PC-3 (cell line): ENCODE measurements at regions not wholly inside any gene's neighbourhood (a gene's known extent, or its start where the extent isn't known, plus 50 kb on each side); places are given as distances from the start of the nearest gene placed in this dataset.

ENCODE experiments used
- ATAC-seq: fragments of 200-7000 bp; cut with Tn5 transposase; 2 replicates; pipeline ENCODE4 v1.9.1; 2020; ENCODE audit warnings: mild to moderate bottlenecking, moderate library complexity
- BruUV-seq: library from RNA; stranded (reverse); fragments of 400-500 nt; replicated peaks from 2 replicates; lab custom pipeline; 2021; lab: Mats Ljungman, UMichigan
- CTCF ChIA-PET: fragments of 300-600 bp; sonication (Branson Sonifier 250); formaldehyde crosslinking; loops from one replicate; lab custom pipeline; 2022; ENCODE audit warnings: antibody characterized with exemption; lab: Charles Lee
- POLR2A ChIA-PET: fragments of 300-600 bp; sonication (Branson Sonifier 250); formaldehyde crosslinking; loops from one replicate; lab custom pipeline; 2022; ENCODE audit warnings: antibody characterized with exemption; ENCODE audit not compliant: unreplicated experiment; lab: Charles Lee
- DNase-seq: peaks from one replicate; pipeline ENCODE4 v3.0.0-alpha.2; 2015
- H2AFZ ChIP-seq: fragments of 300-600 bp; sonication (generic); 2 replicates; pipeline ENCODE4 v1.6.0; 2016; ENCODE audit warnings: antibody characterized with exemption, low read length
- H3F3A ChIP-seq: fragments of 300-600 bp; sonication (generic); one replicate; pipeline ENCODE4 v1.6.0; 2017; ENCODE audit warnings: antibody characterized with exemption, low read length, control low read depth, mild to moderate bottlenecking; ENCODE audit not compliant: unreplicated experiment
- H3K27ac ChIP-seq: fragments of 300-600 bp; sonication (generic); 2 replicates; pipeline ENCODE4 v1.5.1; 2016; ENCODE audit warnings: mild to moderate bottlenecking, low read length
- H3K27me3 ChIP-seq: fragments of 300-600 bp; sonication (generic); 2 replicates; pipeline ENCODE4 v1.6.1; 2016; ENCODE audit warnings: low read length, mixed read lengths
- H3K36me3 ChIP-seq: fragments of 300-600 bp; sonication (generic); 2 replicates; pipeline ENCODE4 v1.6.1; 2016; ENCODE audit warnings: low read depth, mixed run types, low read length, mixed read lengths
- H3K4me1 ChIP-seq: fragments of 300-600 bp; sonication (generic); 2 replicates; pipeline ENCODE4 v1.5.1; 2016; ENCODE audit warnings: low read length; ENCODE audit not compliant: insufficient read depth
- H3K4me2 ChIP-seq: fragments of 300-600 bp; sonication (generic); 2 replicates; pipeline ENCODE4 v1.6.0; 2016; ENCODE audit warnings: low read length
- H3K4me3 ChIP-seq: fragments of 300-600 bp; sonication (generic); 2 replicates; pipeline ENCODE4 v1.5.1; 2016; ENCODE audit warnings: mild to moderate bottlenecking, low read length, mixed read lengths
- H3K79me2 ChIP-seq: fragments of 300-600 bp; sonication (generic); 2 replicates; pipeline ENCODE4 v1.6.1; 2017; ENCODE audit warnings: low read length, mixed read lengths
- H3K9ac ChIP-seq: fragments of 300-600 bp; sonication (generic); 2 replicates; pipeline ENCODE4 v1.6.0; 2016; ENCODE audit warnings: mild to moderate bottlenecking, low read length
- H3K9me2 ChIP-seq: fragments of 300-600 bp; sonication (generic); replicated peaks from 2 replicates; pipeline ENCODE4 v1.6.1; 2016; ENCODE audit warnings: mixed run types, low read length, mixed read lengths
- H3K9me3 ChIP-seq: fragments of 300-600 bp; sonication (generic); 2 replicates; pipeline ENCODE4 v1.6.1; 2016; ENCODE audit warnings: low read length, mixed read lengths
- H4K20me1 ChIP-seq: fragments of 300-600 bp; sonication (generic); 2 replicates; pipeline ENCODE4 v1.6.1; 2016; ENCODE audit warnings: low read length, mixed read lengths
- EZH2 ChIP-seq: fragments of 300-600 bp; sonication (generic); IDR thresholded peaks from one replicate; pipeline ENCODE4 v1.6.1; 2017; ENCODE audit warnings: antibody characterized with exemption, mild to moderate bottlenecking, low read length; ENCODE audit not compliant: unreplicated experiment
- EZH2phosphoT487 ChIP-seq: fragments of 300-600 bp; sonication (generic); IDR thresholded peaks from 2 replicates; pipeline ENCODE4 v1.6.1; 2018; ENCODE audit warnings: mild to moderate bottlenecking, antibody characterized with exemption, low read length, borderline replicate concordance
- intact Hi-C: fragments of 100-400 bp; cut with micrococcal nuclease; formaldehyde crosslinking; loops from 2 replicates; pipeline ENCODE4 v1.9.0; 2023
- TF ChIP-seq, protein P1 (sequence below): fragments of 300-600 bp; sonication (generic); conservative IDR thresholded peaks from 2 replicates; pipeline ENCODE4 v1.5.1; 2017; ENCODE audit warnings: antibody characterized with exemption, low read depth, mild to moderate bottlenecking, low read length

DNA sequence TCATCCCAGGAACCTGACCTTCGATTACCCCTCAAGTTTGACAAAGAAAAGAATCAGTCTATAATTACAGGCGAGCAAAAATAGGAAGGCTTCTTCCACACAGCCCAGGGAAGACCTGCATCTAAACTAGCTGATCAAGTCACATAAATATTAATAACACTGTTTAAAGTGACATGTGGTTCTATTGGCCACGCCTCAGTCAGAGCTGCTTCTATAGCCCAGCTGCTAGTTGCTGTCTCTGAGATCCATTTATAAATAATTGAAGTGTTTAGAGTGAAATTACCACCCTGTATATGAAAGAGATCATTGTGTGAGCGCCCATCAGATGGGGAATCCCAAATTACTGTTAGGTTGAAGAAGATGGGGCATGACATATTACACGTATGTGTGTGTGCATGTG, 426.0 kb downstream of the CDH2 start:
- TF ChIP-seq, protein P1, sequence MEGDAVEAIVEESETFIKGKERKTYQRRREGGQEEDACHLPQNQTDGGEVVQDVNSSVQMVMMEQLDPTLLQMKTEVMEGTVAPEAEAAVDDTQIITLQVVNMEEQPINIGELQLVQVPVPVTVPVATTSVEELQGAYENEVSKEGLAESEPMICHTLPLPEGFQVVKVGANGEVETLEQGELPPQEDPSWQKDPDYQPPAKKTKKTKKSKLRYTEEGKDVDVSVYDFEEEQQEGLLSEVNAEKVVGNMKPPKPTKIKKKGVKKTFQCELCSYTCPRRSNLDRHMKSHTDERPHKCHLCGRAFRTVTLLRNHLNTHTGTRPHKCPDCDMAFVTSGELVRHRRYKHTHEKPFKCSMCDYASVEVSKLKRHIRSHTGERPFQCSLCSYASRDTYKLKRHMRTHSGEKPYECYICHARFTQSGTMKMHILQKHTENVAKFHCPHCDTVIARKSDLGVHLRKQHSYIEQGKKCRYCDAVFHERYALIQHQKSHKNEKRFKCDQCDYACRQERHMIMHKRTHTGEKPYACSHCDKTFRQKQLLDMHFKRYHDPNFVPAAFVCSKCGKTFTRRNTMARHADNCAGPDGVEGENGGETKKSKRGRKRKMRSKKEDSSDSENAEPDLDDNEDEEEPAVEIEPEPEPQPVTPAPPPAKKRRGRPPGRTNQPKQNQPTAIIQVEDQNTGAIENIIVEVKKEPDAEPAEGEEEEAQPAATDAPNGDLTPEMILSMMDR, result no peak
- TF ChIP-seq EZH2, result no peak
- no peak for TF ChIP-seq EZH2phosphoT487
- Histone ChIP-seq H3K4me3 (no peak overlapping the region), H2AFZ (no peak overlapping the region), H3K9me3 (no peaks in the 10 kb centered on the region), H3K27me3 (no peaks in the 10 kb centered on the region), H3K27ac (no peak overlapping the region), H3K79me2 (no peaks in the 10 kb centered on the region), H4K20me1 (no peaks in the 10 kb centered on the region), H3K36me3 (no peaks in the 10 kb centered on the region), H3K9me2 (no peaks in the 10 kb centered on the region), H3F3A (no peaks in the 10 kb centered on the region), H3K4me1 (no peaks in the 10 kb centered on the region), H3K4me2 (no peak overlapping the region), H3K9ac (no peak overlapping the region)
- ChIA-PET POLR2A (no interaction called here), CTCF (interaction anchor here (1.8 kb wide), 1 partner anchor 146 kb away, joined by 17 read pairs; no protein-coding TSS in a partner anchor)
- no peak for ATAC-seq
- no peak for DNase-seq
- intact Hi-C loops, result loop anchor here (1.0 kb wide), 2 partner anchors 65 to 146 kb away; no protein-coding TSS in a partner anchor
- no TSS peak for BruUV-seq

DNA sequence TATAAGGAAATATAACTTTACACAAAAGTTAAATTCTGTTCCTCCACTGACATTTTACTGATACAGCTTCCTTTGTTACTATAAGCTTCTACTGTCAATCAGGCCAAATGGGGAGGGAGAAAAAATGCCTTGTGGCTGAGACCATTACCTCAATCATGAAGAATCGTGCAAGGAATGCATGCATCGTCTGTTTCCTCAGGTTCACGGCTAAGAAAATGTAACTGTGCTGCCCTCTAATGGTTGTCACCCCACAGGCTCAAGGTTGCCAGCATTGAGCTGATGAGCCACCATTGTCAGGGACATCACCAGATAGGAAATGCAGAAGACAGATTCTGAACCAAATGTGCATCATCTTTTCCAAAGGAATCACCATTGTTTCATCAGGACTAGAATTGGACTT, 426.9 kb downstream of the CDH2 start:
- no peaks in the 10 kb centered on the region for H3K4me1 ChIP-seq
- no peaks in the 10 kb centered on the region for H3K79me2 ChIP-seq
- H2AFZ ChIP-seq, result no peak overlapping the region
- no peaks in the 10 kb centered on the region for H3K9me3 ChIP-seq
- H3K9ac ChIP-seq, result no peak overlapping the region
- H3K4me2 ChIP-seq, result no peak overlapping the region
- ChIA-PET CTCF (interaction anchor here (0.5 to 1.8 kb wide), 8 partner anchors 64 to 930 kb away, joined by 3 to 17 read pairs (median 4); no protein-coding TSS in a partner anchor), POLR2A (no interaction called here)
- H3K36me3 ChIP-seq, result no peaks in the 10 kb centered on the region
- no peak overlapping the region for H3K4me3 ChIP-seq
- H3K27ac ChIP-seq, result no peak overlapping the region
- no peaks in the 10 kb centered on the region for H3K9me2 ChIP-seq
- no peaks in the 10 kb centered on the region for H3K27me3 ChIP-seq
- BruUV-seq, result no TSS peak
- ATAC-seq, result peak; percentile 91
- no peaks in the 10 kb centered on the region for H3F3A ChIP-seq
- TF ChIP-seq EZH2phosphoT487, result no peak
- no peak for TF ChIP-seq EZH2
- TF ChIP-seq, protein P1, result peak; percentile 84
- H4K20me1 ChIP-seq, result no peaks in the 10 kb centered on the region
- intact Hi-C loops, result loop anchor here (1.0 kb wide), 2 partner anchors 64 to 145 kb away; no protein-coding TSS in a partner anchor
- DNase-seq, result peak; percentile 77

- Histone ChIP-seq H3K36me3 (no peaks in the 10 kb centered on the region), H3K9me2 (no peaks in the 10 kb centered on the region), H3K79me2 (no peaks in the 10 kb centered on the region), H3K4me1 (no peaks in the 10 kb centered on the region), H3K27ac (no peak overlapping the region), H3K9ac (no peak overlapping the region), H3K4me2 (no peak overlapping the region), H2AFZ (no peak overlapping the region), H3F3A (no peaks in the 10 kb centered on the region), H4K20me1 (no peaks in the 10 kb centered on the region), H3K4me3 (no peak overlapping the region), H3K9me3 (no peaks in the 10 kb centered on the region), H3K27me3 (no peaks in the 10 kb centered on the region)
- TF ChIP-seq EZH2phosphoT487 (no peak), EZH2 (no peak)
- TF ChIP-seq, protein P1, result no peak
- intact Hi-C loops, result no loop called here
- BruUV-seq, result no TSS peak
- ChIA-PET CTCF (interaction anchor here (0.8 to 1.0 kb wide), 2 partner anchors 67 to 144 kb away, joined by 3 to 6 read pairs; no protein-coding TSS in a partner anchor), POLR2A (no interaction called here)
- DNase-seq (no peak), ATAC-seq (no peak)
Observed at GRCh38 chr18:27749194-27749593, 427.7 kb downstream of the CDH2 start.
